Jurkat, Clone E6-1 (cell line): ENCODE measurements at regions not wholly inside any gene's neighbourhood (a gene's known extent, or its start where the extent isn't known, plus 50 kb on each side); places are given as distances from the start of the nearest gene placed in this dataset.
A peak's percentile ranks its signal among the peaks of the same experiment; 100 is the strongest.
"Not testable (repeated sequence)": the region's sequence is repeated elsewhere in the genome, so short reads cannot be mapped to it uniquely, and the experiment has no call there.

Experiments
- DNase-seq: peaks from one replicate; pipeline ENCODE4 v3.0.0-alpha.2; 2011; ENCODE audit warnings: low read depth, low spot score
- H3K4me3 ChIP-seq: 2 replicates; pipeline ENCODE4 v1.5.1; 2011; ENCODE audit warnings: mild to moderate bottlenecking, low read length, control low read depth, moderate library complexity

DNA sequence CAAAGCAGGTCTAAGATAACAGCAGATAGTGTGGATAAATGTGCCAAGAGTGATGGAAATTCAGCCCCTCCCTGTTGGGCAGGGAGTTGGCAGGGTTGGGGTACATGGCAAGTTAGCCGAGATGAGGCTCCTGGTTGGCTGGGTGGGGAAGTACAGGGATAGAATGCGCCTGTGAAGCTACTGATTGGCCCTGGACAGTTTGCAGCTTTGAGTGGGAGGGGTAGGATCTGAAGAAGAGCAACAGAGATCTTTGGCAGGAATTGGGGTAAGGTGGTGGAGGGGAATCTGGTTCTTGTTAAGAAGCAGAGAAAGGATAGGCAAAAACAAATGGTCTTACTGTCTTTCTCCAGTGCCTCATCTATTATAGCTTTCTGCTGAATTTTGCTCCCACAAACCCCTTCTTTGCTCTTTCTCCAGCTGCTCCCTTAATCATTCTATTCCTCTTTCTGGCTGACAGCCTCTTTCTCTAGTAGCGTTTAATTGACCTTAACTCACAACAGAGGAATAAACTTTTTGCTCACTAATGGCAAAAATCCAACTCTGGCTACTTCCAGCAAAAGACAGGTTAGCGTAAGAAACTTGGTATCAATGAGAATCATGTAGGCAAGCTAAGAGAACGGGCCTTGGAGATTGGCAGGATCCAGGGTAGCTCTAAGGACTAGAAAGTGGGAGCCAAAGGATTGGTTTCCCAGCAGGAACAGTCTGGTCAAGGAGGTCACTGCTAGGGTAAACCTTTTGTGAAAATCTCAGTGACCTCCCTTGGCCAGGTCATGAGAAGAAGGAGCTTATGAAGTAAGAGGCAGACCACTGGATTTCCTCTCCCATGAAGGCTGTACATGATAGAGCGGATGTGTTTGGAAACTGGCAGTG is 86.3 kb upstream of the CARMIL1 start:
- H3K4me3 ChIP-seq: no peak overlapping the region
- DNase-seq: no peak

DNA sequence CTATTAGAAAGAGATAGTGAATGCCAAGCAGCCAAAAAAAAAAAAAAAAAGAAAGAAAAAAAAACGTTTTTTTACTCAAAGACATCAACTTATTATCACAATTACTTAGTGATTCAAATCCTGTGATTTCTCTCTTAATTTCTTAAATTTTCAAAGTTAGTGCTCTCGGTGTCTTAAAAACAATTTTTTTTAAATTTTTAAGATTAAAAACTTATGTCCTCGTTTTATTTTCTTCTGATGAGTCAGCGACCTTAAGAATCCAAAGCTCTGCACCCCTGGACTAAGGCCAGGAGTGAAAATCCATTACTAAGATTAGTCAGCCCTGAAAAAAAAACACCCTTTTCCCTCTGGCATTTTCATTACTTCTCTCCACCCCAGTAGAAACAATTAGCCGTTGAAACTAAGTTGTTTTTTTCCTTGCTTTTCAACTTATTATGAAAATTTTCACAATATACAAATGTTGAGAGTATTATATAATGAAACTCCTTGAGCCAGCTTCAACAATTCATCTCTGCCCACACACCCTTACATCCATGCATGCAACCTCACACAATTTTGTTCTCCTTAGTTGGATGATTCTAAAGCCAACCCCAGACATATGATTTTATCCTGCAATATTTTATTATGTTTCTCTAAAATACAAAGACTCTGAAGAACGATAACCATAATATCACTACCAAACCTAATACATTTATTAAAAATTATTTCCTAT is 85.6 kb upstream of the CARMIL1 start:
- no peak overlapping the region for H3K4me3 ChIP-seq
- DNase-seq: no peak

DNA sequence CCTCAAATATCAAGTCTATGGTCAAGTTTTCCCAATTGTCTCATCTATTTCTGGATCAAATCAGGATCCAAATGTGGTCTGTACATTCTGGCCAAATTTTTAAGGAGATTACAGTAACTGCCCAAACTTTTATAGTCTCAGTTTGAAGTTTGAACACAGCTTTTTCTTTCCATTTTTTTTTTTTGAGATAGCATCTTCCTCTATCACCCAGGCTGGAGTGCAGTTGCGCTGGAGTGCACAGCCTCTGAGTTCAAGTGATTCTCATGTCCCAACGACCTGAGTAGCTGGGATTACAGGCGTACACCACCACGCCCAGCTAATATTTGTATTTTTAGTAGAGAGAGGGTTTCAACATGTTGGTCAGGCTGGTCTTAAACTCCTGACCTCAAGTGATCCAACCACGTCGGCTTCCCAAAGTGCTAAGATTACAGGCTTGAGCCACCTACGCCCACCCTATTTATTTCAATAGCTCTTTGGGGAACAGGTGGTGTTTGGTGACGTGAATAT is 84.9 kb upstream of the CARMIL1 start:
- H3K4me3 ChIP-seq: no peak overlapping the region
- no peak for DNase-seq

DNA sequence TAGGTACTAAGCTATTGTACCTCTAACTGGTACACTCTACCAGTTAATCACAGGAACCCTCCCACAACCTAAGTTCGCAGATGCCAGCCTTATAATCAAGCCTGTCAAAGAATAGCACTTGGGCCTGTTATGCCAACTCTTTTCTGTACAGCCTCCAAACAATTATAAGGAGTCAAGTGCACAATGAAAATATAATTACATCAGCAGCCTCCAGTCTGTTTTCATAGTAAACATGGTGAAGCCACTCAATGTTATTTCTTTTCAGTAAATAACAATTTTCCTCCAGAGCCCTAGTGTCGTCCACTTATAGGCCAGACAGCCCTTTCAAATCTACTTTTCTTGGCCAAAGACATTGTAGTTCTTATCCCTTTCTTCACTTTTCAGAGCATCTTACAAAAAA is 82.7 kb upstream of the CARMIL1 start:
- no peak for DNase-seq
- H3K4me3 ChIP-seq: no peak overlapping the region

DNA sequence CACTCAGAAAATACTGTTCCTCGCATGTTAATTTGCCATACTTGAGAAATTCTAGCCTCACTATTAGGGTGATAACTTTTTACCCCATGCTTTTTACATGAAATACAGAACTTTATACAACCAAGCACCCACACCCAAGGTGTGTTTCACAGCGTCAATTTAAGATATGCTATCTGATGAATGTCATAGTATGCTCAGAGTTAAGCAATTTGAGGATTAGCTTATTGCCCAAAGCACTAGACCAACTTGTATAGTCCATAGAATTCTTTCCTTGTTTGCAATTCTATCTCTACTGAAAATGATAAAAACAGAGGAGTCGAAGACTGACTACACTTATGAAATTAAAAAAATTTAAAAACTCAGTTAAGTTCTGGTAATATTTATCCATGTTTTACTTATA is 82.1 kb upstream of the CARMIL1 start:
- H3K4me3 ChIP-seq: no peak overlapping the region
- DNase-seq: no peak

DNA sequence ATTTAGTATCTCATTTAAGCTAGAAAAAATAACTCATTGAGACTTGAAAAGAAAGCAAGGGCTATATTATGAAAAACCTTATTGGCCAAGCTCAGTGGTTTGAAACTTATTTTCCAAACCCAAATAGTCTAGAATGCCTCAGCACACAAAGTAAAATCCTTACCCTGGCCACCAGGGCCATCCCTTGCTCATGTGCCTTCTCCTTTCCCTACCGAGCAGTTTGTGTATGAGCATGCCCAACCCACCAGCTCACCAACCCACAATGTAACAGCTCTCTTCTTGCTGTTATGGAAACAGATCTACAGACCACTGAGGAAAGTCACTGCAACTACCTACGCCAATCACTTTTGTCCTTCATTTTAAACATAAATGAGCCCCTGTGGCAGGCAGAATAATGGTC is 79.6 kb upstream of the CARMIL1 start:
- no peak for DNase-seq
- H3K4me3 ChIP-seq: no peak overlapping the region

DNA sequence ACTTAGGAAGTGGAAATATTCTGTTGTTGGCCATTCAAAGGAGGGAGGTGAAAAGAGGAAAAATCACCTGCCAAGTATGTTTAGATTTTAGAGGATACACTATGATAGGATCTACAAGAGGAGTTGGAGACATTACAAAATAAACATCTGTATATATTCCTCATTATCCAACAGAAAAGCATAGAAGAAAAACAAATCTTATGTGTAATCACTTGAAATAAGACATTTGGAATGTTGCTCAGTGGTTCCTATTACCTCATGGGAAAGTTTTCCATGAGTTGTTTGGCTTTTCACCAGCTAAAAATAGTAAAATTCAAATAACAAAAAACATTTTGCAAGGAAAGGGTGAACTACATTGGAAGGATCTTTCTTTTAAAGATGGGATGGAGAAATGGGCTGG is 76.7 kb upstream of the CARMIL1 start:
- no peak for DNase-seq

DNA sequence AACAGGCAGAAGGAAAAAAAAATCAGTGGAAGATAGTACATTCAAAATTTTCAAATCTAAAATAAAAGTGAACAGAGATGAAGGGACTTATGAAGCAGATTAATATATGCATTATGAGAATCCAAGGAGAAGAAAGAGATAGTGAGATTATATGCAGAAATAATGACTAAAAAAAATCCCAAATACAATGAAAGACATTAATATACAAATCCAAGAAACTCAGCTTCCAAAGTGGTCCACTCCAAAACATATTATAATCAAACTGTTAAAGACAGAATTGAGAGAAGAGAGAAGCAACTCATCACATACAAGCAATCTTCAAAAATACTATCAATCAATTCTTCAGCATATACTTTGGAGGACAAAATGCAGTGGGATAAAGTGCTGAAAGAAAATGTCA is 73.5 kb upstream of the CARMIL1 start:
- DNase-seq: no peak
- no peak overlapping the region for H3K4me3 ChIP-seq

More for the DNA sequence above, 76.7 kb upstream of the CARMIL1 start:
- no peak overlapping the region for H3K4me3 ChIP-seq

DNA sequence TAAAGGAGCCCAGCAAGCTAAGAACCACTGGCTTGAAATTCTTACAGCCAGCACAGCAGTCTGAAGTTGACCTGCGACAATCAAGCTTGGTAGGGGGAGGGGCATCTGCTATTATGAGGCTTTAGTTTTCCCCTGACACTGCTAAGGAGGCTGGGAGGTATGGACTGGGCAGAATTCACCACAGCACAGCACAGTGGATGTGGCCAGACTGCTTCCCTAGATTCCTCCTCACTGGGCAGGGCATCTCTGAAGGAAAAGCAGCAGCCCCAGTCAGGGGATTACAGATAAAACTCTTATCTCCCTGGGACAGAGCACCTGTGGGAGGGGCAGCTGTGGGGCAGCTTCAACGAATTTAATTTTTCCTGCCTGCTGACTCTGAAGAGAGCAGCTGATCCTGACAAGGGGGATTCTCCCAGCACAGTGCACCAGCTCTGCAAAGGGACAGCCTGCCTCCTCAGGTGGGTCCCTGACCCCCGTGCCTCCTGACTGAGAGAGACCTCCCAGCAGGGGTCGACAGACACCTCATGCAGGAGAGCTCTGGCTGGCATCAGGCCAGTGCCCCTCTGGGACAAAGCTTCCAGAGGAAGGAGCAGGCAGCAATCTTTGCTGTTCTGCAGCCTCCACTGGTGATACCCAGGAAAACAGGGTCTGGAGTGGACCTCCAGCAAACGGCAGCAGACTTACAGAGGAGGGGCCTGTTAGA is 71.6 kb upstream of the CARMIL1 start:
- DNase-seq, H3K4me3 ChIP-seq: not testable (repeated sequence)

DNA sequence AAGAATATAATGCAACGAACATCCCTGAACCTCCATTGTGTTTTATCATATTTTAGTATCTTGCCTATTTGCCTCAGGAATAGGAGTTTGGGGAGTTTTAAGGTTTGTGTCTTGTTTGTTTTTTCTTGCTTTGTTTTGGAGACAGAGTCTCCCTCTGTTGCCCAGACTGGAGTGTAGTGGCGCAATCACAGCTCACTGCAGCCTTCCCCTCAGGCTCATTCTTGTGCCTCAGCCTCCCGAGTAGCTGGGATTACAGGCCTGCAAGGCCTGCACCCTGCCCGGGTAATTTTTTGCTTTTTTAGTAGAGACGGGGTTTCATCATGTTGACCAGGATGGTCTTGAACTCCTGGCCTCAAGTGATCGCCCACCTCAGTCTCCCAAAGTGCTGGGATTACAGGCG is 63.3 kb upstream of the CARMIL1 start:
- H3K4me3 ChIP-seq: no peak overlapping the region
- no peak for DNase-seq

DNA sequence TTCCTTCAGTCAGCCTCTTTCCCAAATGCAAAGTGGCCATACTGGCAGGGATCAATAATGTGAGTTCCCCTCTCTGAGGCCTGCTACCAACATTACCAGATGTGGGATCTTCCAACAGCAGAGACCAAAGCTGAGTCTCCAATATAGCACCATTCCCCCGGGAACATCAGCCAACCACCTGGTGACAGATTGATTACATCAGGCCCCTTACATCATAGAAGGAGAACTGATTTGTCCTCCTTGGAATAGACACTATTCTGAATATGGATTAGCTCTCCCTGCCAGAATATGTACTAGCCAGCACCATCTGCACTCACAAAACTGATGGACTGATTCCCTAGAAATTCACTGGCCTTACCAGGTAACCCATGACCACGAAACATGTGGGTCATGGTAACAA is 61.9 kb upstream of the CARMIL1 start:
- no peak for DNase-seq
- H3K4me3 ChIP-seq: no peak overlapping the region

DNA sequence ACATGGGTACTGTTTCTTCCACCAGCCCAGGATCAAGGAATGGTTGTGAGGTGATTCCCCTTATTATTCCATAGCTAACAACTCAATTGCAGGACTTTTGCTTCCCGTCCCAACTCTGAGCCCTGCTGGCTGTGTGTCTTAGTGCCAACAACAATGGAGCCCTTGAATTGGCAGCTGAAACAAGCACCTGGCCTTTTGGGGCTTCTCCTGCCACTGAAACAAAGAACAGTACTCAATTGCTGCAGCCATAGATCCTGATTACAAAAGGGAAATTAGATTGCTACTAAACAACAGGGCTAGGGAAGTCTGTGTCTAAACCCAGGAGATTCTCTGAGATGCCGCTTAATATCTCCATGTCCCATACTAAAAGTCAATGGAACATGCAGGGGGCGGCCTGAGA is 61.3 kb upstream of the CARMIL1 start:
- DNase-seq: no peak
- H3K4me3 ChIP-seq: no peak overlapping the region

DNA sequence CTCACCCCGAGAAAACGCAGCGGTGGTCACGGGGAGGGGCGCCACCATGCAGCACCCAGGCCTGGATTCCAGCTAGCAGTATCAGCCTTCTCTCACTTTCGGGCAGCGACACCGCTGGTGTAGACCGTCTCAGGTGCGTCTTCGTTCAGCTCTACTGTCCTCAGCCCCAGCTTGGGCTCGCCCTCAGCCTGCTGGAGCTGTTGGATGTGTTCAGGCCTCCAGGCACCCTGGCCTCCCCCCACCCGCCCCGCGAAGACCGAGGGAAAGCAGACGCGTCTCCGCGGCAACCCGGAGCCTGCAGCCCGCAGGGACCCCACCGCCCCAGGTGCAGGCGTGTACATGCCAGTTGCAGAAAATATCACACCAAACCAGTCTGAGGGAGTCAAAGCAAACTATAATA is 60.8 kb upstream of the CARMIL1 start:
- no peak overlapping the region for H3K4me3 ChIP-seq
- no peak for DNase-seq

DNA sequence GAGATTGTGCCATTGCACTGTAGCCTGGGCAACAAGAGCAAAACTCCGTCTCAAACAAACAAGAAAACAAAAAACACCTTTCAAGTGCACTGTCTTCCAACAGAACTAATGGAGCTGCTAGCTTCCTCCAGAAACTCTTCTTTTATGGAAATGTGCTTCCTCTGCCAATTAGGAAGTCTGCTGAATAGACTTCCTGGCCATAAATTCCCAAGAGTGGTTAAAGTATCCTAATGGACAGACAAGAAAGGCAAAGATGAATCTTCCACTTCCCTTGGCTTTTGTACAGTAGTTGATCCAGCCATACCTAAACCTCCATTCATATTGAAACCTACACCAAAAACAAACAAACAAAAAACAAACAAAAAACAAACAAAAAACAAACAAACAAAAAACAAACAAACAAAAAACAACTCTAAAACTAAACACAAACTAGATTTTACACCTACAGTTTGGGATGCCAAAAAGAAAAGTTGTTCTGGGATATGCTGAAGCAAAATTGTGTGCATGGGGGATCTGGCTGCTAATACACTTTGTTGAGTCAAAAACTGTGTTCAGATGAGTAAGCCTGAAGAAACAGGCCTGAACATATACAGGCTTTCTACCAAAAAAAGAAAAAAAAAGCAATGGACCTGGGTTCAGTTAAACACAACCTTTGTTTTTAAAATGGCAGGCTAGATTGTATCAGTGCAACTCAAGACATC is 59.8 kb upstream of the CARMIL1 start:
- DNase-seq: no peak
- no peak overlapping the region for H3K4me3 ChIP-seq

DNA sequence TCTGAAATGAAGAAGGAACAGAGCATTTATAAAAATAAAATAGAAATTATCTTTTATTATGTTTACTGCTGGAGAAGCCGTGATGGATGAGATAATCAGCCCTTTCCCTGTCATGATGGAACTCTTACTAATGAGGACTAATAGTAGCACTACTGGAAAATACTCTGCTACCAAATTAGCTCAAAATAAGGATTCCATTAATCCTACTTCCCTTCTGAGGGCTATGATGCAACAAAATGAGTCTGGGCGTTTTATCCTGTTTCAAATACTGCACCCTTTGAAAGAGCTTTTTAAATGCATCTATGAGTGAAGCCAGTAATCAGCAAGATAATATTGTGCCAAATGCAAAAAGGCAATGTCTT is 59.3 kb upstream of the CARMIL1 start:
- no peak overlapping the region for H3K4me3 ChIP-seq
- no peak for DNase-seq

DNA sequence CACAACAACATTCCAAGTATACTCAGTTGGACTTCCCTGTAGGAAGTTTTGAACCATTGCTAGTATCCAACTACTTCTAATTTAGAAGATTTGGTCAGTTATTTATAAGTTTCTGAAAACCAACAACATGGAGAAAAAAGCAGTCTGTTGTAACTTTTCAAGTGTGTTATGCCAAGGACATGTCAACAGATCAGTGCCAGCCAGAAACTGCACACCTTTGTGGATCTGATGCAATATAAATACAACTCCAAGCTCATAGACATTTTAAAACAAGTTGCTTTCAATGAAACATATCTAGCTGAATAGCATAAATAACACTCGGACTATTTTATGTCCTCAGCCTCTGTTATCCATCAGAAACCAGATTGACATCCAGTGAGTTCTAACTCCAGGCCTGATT is 58.3 kb upstream of the CARMIL1 start:
- no peak overlapping the region for H3K4me3 ChIP-seq
- DNase-seq: no peak

DNA sequence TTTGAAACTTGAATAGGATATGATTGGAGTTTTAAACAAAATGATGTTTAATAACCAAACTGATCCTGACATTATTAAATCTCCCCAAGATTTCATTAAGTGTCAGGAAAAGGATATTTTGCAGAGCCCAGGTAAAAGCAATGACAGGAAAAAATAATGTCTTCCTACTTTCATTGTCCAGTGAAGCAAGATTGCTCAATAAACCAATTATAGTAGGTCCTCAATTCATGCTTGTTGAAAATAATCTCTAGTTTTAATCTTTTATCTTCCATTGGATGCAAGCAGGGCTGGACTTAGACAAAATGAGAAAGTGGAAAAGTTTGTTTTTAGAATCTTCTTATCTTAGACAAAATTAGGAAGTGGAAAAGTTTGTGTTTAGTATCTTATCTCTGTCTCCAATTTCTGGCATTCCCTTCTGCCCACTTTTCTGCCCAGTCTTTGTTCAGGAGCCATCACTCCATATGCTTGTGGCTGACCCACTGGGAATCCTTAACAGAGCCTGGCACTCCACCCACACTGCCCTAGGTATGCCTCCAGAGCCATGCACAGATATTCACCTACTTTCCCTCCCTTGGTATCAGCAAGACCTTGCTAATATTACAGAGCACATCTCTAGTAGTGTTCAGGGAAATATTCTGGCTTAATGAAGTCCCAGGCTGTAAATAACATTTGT is 57.0 kb upstream of the CARMIL1 start:
- no peak for DNase-seq
- no peak overlapping the region for H3K4me3 ChIP-seq

DNA sequence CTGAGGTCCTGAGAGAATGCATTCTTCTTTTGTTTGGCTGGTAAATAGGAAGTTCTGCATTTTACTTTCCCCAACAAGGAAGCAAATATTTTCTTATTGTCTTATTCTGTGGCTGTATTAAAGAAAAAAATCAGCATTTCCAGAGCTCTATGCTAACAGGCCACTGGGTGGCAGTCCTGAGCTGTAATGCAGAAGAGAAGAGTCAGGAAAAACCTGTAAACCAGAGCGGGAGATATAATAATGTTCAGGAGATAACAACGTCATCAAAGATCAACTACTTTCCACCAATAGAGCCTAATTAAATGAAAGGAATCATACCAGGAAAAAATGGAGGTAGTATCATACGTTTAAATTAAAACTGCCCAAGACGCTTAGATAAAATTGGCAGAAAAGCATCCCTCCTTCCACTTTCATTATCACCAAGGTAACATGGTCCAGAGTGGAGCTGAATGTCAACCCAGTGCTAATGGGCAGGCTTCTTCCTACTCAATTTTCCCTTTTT is 55.6 kb upstream of the CARMIL1 start:
- H3K4me3 ChIP-seq: peak overlapping the region; percentile 39
- DNase-seq: peak; percentile 58

DNA sequence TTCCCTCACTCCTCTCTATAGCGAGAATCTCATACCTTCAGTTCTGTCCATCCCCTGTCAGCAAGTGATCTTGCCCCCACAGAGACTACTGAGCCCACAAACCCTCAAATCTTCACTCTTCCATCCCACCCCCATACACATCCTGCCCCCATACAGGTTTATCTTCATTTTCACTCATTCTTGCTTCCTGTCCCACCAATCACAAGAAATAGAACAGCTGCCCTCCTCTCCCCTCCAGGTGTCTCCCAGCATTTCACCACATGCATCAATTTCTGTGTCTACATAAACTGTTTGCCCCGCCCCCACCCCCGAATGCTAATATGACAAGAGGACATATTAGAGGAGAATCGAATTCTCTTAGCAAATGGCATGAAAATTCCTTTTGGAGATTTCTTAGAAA is 54.9 kb upstream of the CARMIL1 start:
- DNase-seq: peak; percentile 59
- H3K4me3 ChIP-seq: no peak overlapping the region
